AG10803 (cell line): ENCODE measurements at regions not wholly inside any gene's neighbourhood (a gene's known extent, or its start where the extent isn't known, plus 50 kb on each side); places are given as distances from the start of the nearest gene placed in this dataset.
"Not testable (repeated sequence)": the region's sequence is repeated elsewhere in the genome, so short reads cannot be mapped to it uniquely, and the experiment has no call there.

Experiments
- DNase-seq: peaks from one replicate; pipeline ENCODE4 v3.0.0; 2010; ENCODE audit warnings: low read depth
- H3K4me3 ChIP-seq: 2 replicates; pipeline ENCODE4 v1.5.1; 2011; ENCODE audit warnings: mild to moderate bottlenecking, low read length, control low read depth
- TF ChIP-seq, protein P1 (sequence below): conservative IDR thresholded peaks from 2 replicates; pipeline ENCODE4 v1.5.1; 2011; ENCODE audit warnings: mild to moderate bottlenecking, low read length, control low read depth, inconsistent platforms

DNA sequence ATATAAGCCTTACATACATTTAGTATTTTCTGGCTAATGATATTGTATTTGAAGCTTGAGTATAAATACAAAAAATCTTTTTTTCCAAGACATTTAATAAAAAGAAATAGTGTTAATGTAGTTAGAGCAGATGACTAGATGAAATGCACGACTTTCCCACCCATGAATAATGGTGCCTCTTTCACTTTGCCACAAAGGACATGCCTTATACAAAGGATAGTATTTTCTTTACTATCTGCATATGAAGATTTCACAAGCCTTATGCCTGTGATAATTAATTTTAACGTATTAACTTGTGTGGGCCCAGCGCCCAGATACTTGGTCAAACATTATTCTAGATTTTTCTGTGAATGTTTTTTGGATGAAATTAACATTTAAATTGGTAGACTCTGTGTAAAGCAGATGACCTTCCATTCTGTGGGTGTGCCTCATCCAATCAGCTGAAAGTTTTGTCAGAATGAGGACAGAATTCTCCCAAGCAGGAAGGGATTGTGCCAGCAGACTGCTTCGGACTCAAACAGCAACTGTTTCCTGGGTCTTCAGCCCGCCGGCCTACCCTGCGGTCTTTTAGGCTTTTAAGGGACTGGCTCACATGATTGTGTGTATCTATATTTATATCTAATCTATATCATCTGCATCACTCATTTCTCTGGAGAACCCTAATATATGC, 115.4 kb downstream of the USP22 start:
- H3K4me3 ChIP-seq, result no peak overlapping the region
- DNase-seq, result no peak
- TF ChIP-seq, protein P1, sequence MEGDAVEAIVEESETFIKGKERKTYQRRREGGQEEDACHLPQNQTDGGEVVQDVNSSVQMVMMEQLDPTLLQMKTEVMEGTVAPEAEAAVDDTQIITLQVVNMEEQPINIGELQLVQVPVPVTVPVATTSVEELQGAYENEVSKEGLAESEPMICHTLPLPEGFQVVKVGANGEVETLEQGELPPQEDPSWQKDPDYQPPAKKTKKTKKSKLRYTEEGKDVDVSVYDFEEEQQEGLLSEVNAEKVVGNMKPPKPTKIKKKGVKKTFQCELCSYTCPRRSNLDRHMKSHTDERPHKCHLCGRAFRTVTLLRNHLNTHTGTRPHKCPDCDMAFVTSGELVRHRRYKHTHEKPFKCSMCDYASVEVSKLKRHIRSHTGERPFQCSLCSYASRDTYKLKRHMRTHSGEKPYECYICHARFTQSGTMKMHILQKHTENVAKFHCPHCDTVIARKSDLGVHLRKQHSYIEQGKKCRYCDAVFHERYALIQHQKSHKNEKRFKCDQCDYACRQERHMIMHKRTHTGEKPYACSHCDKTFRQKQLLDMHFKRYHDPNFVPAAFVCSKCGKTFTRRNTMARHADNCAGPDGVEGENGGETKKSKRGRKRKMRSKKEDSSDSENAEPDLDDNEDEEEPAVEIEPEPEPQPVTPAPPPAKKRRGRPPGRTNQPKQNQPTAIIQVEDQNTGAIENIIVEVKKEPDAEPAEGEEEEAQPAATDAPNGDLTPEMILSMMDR, result no peak

GRCh38 chr17:20929334-20929733, 113.5 kb downstream of the USP22 start:
- no peak overlapping the region for H3K4me3 ChIP-seq
- DNase-seq, result no peak
- TF ChIP-seq, protein P1, result no peak

- DNase-seq, result peak; percentile 69
- TF ChIP-seq, protein P1, result no peak
- H3K4me3 ChIP-seq, result no peak overlapping the region
Measured at GRCh38 chr17:20930081-20930760, 112.6 kb downstream of the USP22 start.

GRCh38 chr17:20933040-20933439, 109.8 kb downstream of the USP22 start:
- H3K4me3 ChIP-seq, DNase-seq: not testable (repeated sequence)

DNA sequence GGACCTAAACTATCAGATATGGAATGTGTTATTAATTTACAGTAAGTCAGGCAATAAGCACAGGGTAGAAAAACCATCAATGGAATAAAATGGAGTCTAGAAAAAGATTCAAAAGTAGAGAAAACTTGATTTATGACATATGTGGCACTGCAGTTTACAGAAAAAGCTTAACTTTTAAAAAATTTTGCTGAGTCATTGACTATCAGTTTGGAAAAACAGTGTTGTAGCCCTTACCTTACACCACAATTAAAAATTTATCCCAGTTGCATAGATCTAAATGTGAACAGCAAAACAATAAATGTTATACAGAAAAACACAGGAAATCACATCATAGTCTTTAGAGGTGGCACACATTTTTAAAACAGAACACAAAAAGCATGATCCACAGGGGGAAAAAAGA, 108.5 kb downstream of the USP22 start:
- TF ChIP-seq, protein P1, result no peak
- no peak for DNase-seq
- H3K4me3 ChIP-seq, result no peak overlapping the region

DNA sequence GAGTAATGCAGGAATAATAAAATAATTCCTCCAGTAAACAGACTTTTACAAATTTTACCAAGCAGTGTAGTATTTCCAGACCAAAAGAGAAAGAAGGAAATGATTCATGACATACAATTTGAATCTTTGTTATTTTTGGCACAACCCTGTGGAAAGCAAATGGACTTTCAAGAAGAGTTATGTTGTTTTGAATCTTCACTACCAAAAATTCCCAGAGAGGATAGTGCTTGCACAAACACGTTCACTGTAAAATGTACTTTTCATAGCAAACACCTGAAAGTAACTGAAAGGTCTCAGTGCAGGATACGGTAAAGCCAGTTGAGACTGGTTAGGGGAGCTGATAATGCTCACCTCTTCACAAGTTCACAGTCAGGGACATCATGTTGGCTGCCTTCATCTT, 107.1 kb downstream of the USP22 start:
- H3K4me3 ChIP-seq, result no peak overlapping the region
- peak; percentile 60 for DNase-seq
- TF ChIP-seq, protein P1, result no peak

DNA sequence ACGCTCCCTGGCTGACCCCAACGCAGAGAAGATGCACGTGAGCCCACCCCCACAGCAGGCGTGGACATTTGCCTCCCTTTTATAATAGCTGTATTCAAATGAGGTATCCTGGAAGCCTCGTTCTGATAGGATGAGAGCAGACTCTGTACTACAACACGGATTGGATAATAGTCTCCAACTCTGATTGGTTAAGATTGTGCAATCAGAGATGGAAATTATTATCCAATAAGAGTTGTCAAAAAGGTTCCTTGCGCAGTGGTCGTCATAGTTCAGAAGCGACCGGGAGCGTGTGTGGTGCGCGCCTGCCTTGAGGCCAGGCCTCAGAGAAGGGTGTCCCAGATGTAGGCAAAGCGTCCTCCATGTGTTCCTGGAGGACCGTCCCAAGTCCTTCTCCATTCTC, 104.6 kb downstream of the USP22 start:
- DNase-seq, result no peak
- TF ChIP-seq, protein P1, result no peak
- no peak overlapping the region for H3K4me3 ChIP-seq
